CMK (cell line): ENCODE measurements at regions not wholly inside any gene's neighbourhood (a gene's known extent, or its start where the extent isn't known, plus 50 kb on each side); places are given as distances from the start of the nearest gene placed in this dataset.
A peak's percentile ranks its signal among the peaks of the same experiment; 100 is the strongest.
"Not testable (repeated sequence)": the region's sequence is repeated elsewhere in the genome, so short reads cannot be mapped to it uniquely, and the experiment has no call there.

Experiments
- DNase-seq: peaks from one replicate; pipeline ENCODE4 v3.0.0-alpha.2; 2010; ENCODE audit warnings: low read depth

GRCh38 chr7:88614736-88615135, 144.8 kb upstream of the ZNF804B start:
- DNase-seq, result no peak

- DNase-seq, result no peak
Measured at GRCh38 chr7:88610942-88611341, 148.6 kb upstream of the ZNF804B start.

DNA sequence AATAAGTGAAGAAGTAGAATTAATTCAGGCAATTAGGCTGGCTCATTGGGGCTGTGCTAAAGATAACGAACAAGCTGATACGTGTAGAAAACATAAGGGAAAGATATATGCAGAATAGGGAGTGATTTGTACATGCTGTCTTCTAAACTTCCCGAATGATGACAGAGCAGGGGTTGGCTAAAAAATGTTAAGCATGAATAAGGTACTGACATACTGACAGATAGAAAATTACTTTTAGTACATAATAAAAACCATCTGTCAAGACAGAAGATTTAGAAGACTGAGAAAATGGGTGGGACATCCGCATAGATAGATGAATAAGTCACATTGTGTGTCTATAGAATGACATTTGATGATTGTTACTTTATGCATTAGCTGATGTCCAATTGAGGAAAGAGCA, 158.8 kb upstream of the ZNF804B start:
- no peak for DNase-seq

GRCh38 chr7:88599528-88599927, 160.0 kb upstream of the ZNF804B start:
- DNase-seq, result no peak

DNA sequence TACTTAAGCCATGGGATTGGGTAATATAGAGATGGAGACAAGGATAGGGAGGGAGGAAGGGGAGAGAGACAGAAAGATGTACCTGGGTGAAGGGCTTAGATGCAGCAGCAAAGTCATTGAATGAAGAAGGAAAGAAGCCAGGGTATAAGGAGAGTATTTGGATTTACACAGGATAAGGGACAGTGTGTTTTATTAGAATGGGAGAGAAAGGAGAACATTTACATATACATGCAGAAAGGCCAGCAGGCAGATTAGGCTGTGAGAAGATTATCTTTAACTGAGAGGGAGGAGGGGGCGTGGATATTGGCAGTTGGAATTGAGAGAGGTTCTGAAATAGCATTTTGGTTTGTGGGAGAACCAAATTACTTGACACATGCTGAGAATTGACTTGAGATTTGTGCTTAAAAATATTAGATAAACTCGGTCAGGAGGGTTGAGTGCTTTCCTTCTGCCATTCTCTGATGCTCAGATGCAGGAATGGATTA, 161.5 kb upstream of the ZNF804B start:
- no peak for DNase-seq

- DNase-seq, result no peak
Measured at GRCh38 chr7:88590963-88591362, 168.5 kb upstream of the ZNF804B start.

GRCh38 chr7:88589927-88590326, 169.6 kb upstream of the ZNF804B start:
- no peak for DNase-seq

DNA sequence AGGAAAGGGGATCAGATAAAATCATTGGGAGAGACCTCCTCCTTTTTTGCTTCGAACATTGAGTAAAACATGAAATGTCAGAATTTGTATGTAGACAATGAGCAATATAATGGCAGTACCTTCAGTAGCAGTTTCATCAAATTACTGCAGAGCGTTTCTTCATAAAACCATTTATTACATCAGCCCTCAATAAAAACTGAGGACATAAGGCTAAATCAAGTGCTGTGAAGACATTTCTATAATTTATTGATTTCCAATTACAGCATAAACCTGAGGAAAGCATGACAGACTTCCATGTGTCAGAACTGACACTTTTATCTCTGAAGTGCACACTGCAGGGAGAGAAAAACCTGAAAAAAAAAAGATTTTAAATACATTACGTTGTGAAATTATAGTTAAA, 172.6 kb upstream of the ZNF804B start:
- no peak for DNase-seq

DNA sequence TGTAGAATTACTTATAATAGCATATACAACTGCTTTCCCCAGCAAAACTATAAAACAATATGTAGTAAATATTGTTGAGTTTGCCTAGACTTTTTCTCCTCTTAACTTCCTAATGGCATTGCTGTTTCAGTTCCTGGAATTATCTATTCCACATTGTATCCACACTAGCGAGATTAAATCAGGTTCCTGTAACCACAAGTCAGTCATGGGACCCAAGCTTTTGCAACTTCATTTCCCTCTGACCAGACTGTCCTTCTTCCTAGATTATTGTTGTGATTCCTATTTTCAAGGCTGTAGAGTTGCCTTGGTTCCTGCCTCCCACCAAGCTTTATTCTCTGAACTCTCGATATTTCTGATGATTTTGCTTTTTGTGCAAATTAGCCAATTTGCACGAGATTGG, 173.3 kb upstream of the ZNF804B start:
- peak; percentile 9 for DNase-seq

GRCh38 chr7:88576720-88577119, 182.8 kb upstream of the ZNF804B start:
- DNase-seq, result no peak

DNA sequence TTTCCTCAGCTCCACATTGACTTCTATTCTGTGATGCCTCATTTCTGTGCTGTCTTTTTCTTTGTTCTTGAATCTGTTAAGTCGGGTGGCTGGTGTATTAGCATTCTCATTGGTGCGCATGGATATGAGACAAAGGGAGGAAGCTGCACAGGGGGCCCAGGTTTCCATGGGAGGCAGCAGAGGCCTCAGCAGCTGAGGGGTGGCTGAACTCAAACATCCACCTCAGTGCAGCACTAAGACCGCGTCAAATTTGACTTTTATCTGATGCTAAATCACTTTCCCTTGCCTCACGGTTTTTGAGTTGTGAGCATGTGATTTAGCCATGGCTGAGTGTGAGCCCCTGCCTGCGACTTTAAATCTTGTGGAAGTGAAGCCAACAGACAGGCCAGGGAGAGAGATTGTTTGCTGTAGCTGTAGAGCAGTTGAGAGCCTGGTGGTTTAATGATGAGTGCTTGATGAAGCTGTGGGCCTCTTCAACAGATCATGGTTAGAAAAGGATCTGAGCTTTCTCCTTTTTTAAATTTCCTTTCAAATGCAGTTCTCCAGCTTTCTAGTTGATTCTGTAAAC, 193.3 kb upstream of the ZNF804B start:
- DNase-seq, result no peak

- DNase-seq, result no peak
Measured at GRCh38 chr7:88565401-88565800, 194.1 kb upstream of the ZNF804B start.

- not testable (repeated sequence) for DNase-seq
Measured at GRCh38 chr7:88556441-88556840, 203.1 kb upstream of the ZNF804B start.

DNA sequence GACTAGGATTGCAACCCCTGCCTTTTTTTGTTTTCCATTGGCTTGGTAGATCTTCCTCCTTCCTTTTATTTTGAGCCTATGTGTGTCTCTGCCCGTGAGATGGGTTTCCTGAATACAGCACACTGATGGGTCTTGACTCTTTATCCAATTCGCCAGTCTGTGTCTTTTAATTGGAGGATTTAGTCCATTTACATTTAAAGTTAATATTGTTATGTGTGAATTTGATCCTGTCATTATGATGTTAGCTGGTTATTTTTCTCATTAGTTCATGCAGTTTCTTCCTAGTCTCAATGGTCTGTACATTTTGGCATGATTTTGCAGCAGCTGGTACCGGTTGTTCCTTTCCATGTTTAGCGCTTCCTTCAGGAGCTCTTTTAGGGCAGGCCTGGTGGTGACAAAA, 204.7 kb upstream of the ZNF804B start:
- not testable (repeated sequence) for DNase-seq

DNA sequence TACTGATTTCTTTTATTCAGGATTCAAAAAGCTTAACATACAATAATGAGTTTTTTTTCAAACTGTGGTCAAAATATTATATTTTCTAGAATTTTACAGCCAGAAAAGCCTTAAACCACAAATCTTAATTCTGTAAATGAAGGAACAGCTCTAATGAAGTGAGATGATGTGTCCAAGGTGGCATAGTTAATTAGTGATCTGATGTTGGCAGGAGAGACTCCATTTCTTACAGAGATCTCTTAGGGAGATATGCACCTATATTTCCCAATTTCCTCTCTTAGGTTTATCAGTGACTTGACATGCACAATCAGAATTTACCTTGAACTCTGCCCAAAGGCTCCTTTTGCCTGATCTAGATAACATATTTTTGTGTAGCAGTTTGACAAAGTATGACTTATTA, 211.1 kb upstream of the ZNF804B start:
- no peak for DNase-seq

DNA sequence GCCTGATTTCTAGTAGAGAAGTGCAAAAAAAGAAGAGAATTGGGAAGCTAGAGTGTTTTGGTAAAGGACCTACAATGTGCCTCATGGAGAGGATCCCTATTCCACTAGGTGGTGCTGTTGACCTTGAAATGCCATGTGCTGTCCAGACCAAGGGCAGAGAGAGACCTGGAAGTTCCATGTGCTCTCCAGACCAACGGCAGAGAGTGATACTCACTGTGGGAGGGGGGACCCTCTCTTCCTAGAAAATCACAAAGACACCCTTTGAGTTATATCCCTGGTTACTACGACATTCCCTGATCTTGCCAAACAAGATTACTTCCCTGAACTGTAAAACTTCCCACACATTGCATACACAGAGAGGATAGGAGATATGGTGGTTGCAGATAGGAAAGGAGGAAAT, 212.7 kb upstream of the ZNF804B start:
- DNase-seq, result peak; percentile 41

DNA sequence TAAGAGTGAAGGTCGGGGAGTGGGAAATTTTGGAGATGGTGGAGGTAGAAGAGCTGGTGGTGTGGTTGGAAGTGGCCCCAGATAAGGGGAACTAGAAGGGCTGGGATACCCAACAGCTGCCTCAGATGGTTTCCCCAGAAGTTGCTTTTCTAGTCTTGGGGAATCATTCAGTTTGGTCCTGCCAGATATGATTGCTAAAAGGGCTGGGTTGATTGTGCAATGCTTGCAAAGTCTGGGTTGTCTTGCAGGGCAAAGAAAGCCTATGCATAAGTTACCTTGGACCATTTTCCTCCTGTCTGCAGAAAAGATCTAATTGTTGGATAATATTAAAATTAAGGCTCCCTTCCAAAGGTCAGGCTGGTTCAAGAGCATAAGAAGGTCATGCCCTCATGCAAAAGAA, 213.8 kb upstream of the ZNF804B start:
- no peak for DNase-seq

DNA sequence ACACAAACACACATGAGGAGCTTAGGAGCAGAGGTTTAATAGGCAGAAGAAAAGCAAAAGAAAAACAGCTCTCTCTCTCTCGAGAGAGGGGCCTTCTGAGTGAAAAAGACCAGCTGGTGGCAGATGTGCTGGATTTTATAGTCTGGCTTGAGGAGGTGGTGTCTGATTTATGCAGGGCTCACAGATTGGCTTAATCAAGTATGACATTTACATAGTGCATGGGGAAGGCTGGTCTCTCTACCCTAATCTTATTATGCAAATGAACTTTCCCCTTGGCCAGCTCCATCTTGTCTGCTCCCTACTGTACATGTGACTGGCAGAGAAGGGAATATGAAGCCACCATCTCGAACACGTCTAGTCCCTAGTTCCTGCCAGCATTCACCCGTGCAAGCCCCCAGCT, 219.5 kb upstream of the ZNF804B start:
- DNase-seq, result no peak

GRCh38 chr7:88539518-88539917, 220.0 kb upstream of the ZNF804B start:
- no peak for DNase-seq

GRCh38 chr7:88523645-88524044, 217.0 kb upstream of the STEAP4 start:
- no peak for DNase-seq

DNA sequence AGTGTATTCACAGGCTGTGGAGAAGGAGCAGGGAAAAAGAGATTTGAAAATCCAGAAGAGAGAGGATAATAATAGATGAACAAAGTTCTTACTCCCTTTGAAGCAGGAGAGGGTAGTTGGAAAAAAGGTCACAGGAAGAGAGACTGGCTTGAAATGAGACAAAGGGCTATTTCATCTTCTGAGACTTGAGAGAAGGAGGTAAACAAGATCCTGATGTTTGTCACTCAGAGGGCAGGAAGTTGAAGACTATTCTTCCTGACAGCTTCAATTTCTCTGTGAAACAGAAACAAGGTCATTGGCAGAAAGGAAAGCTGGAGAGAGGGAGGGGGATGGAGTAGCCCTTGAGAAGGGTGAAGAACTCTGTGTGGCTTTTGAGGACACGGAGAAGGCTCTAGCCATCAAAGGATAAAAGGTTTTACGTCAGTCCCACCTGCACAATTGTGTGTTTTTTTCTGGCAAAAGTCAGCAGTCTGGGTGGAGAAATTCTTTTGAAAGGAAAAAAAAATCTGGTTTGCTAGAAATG, 216.1 kb upstream of the STEAP4 start:
- DNase-seq, result no peak

- DNase-seq, result no peak
Measured at GRCh38 chr7:88516429-88516828, 209.7 kb upstream of the STEAP4 start.

DNA sequence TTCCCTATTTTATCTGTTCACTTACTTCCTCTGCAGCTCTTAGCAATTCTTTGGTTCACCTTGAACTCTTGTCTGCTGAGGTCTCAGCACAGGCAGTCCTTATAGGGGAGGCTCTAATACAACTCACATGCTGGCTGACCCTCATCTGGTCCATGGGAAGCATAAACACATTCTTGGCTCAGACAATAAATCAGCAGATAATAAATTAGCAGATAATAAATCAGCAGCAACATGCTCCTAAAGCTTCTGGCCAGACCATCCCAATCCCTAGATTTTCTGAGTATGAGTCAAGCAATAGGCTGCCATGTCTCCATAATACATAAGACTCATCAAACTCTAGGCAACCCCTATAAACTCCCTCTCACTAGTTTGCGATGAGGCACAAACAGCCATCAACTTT, 208.6 kb upstream of the STEAP4 start:
- DNase-seq, result no peak

DNA sequence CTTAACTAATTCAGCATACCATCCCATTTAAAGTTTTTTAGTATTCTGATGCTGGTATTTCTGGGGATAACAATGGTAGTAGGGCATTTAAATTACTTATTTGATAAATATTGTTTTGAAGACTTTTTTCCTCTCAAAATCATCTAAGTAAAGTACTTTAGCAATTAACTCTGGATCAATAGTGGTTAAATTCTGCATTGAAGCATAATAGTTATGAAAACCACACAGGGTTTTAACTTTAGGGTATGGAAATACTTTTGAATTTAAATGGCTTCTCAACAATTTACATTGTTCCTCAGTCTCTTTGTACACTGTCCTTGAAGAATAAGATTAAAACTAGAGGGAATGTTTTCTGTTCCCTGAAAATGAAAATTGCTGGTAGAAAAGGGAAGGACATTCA, 202.6 kb upstream of the STEAP4 start:
- DNase-seq, result no peak
